Stimulated activated CD8-positive, alpha-beta memory T cell treated with anti-CD3 and anti-CD28 coated beads, Interleukin-15, amount 100 ng/mL, for 4 hours (primary cell): ENCODE measurements at regions not wholly inside any gene's neighbourhood (a gene's known extent, or its start where the extent isn't known, plus 50 kb on each side); places are given as distances from the start of the nearest gene placed in this dataset.

Experiments used
- DNase-seq, 2 donors: peaks; one replicate each; pipeline ENCODE4 v3.0.0-alpha.2; 2020; ENCODE audit warnings: low read depth in 2 of 2

GRCh38 chr2:185384822-185385560 is 353.6 kb upstream of the FSIP2 start:
- no peak for DNase-seq

- DNase-seq: no peak
These were observed 350.4 kb upstream of the FSIP2 start for GRCh38 chr2:185388226-185388625.

GRCh38 chr2:185391543-185391942 is 347.1 kb upstream of the FSIP2 start:
- DNase-seq: no peak

GRCh38 chr2:185393091-185393490 is 345.5 kb upstream of the FSIP2 start:
- DNase-seq: no peak

- no peak for DNase-seq
These were observed 336.1 kb upstream of the FSIP2 start for GRCh38 chr2:185402474-185402873.

- DNase-seq: no peak
These were observed 334.0 kb upstream of the FSIP2 start for GRCh38 chr2:185404578-185404977.

- DNase-seq: no peak
These were observed 321.5 kb upstream of the FSIP2 start for GRCh38 chr2:185417111-185417510.

- no peak for DNase-seq
These were observed 320.9 kb upstream of the FSIP2 start for GRCh38 chr2:185417688-185418087.

- DNase-seq: peak in 1 of 2 donors; percentile 4
These were observed 313.5 kb upstream of the FSIP2 start for GRCh38 chr2:185424958-185425629.

GRCh38 chr2:185428000-185428399 is 310.6 kb upstream of the FSIP2 start:
- no peak for DNase-seq

- no peak for DNase-seq
These were observed 304.8 kb upstream of the FSIP2 start for GRCh38 chr2:185433824-185434223.

GRCh38 chr2:185436787-185437372 is 301.7 kb upstream of the FSIP2 start:
- no peak for DNase-seq

GRCh38 chr2:185441486-185442005 is 297.1 kb upstream of the FSIP2 start:
- DNase-seq: no peak

- DNase-seq: no peak
These were observed 282.1 kb upstream of the FSIP2 start for GRCh38 chr2:185456517-185456916.

GRCh38 chr2:185463481-185463880 is 275.1 kb upstream of the FSIP2 start:
- no peak for DNase-seq

- DNase-seq: no peak
These were observed 271.7 kb upstream of the FSIP2 start for GRCh38 chr2:185466915-185467314.

GRCh38 chr2:185471441-185471840 is 267.2 kb upstream of the FSIP2 start:
- DNase-seq: no peak

- DNase-seq: no peak
These were observed 266.0 kb upstream of the FSIP2 start for GRCh38 chr2:185472574-185472973.

GRCh38 chr2:185473838-185474237 is 264.8 kb upstream of the FSIP2 start:
- DNase-seq: no peak

GRCh38 chr2:185475914-185476313 is 262.7 kb upstream of the FSIP2 start:
- DNase-seq: no peak

GRCh38 chr2:185477452-185477851 is 261.2 kb upstream of the FSIP2 start:
- no peak for DNase-seq

- no peak for DNase-seq
These were observed 254.0 kb upstream of the FSIP2 start for GRCh38 chr2:185484602-185485001.

GRCh38 chr2:185502351-185502750 is 236.3 kb upstream of the FSIP2 start:
- no peak for DNase-seq
